Activated CD4-positive, alpha-beta T cell treated with anti-CD3 and anti-CD28 coated beads, Interleukin-2, amount 10 ng/mL, durations not matched to agents 7 days and 5 days (primary cell): ENCODE measurements at regions not wholly inside any gene's neighbourhood (a gene's known extent, or its start where the extent isn't known, plus 50 kb on each side); places are given as distances from the start of the nearest gene placed in this dataset.
A peak's percentile ranks its signal among the peaks of the same experiment; 100 is the strongest.

Experiments used
- CTCF ChIA-PET: fragments of 350-600 bp; sonication (Branson Sonifier 250); formaldehyde crosslinking; loops from one replicate; lab custom pipeline; 2021; ENCODE audit warnings: antibody characterized with exemption; lab: Charles Lee
- POLR2A ChIA-PET: fragments of 350-600 bp; sonication (Branson Sonifier 250); formaldehyde crosslinking; loops from one replicate; lab custom pipeline; 2021; ENCODE audit warnings: antibody characterized with exemption; lab: Charles Lee
- DNase-seq: peaks from one replicate; pipeline ENCODE4 v3.0.0-alpha.2; 2020
- H3K27ac Mint-ChIP-seq: one replicate; pipeline ENCODE4 v1.8.0; 2021; ENCODE audit warnings: mild to moderate bottlenecking, moderate library complexity, mixed read lengths
- H3K27me3 Mint-ChIP-seq: one replicate; pipeline ENCODE4 v1.8.0; 2021; ENCODE audit warnings: mixed read lengths
- H3K36me3 Mint-ChIP-seq: one replicate; pipeline ENCODE4 v1.8.0; 2021; ENCODE audit warnings: low read depth, mixed read lengths
- H3K4me1 Mint-ChIP-seq: one replicate; pipeline ENCODE4 v1.8.0; 2021; ENCODE audit warnings: mixed read lengths
- H3K4me3 Mint-ChIP-seq: one replicate; pipeline ENCODE4 v1.8.0; 2021; ENCODE audit warnings: mild to moderate bottlenecking, moderate library complexity, mixed read lengths
- H3K9me3 Mint-ChIP-seq: one replicate; pipeline ENCODE4 v1.8.0; 2021; ENCODE audit warnings: mixed read lengths

- peak; percentile 12 for DNase-seq
- Mint-ChIP-seq H3K4me1 (peaks cover 11% of the 10 kb centered on the region), H3K4me3 (peak overlapping the region; percentile 67), H3K27ac (no peak overlapping the region), H3K27me3 (peaks cover 68% of the 10 kb centered on the region), H3K9me3 (no peaks in the 10 kb centered on the region), H3K36me3 (no peaks in the 10 kb centered on the region)
- ChIA-PET POLR2A (no interaction called here), CTCF (no interaction called here)
Measured at GRCh38 chr6:27091661-27092315, 155.7 kb upstream of the PRSS16 start.

GRCh38 chr6:27092316-27092692 is 155.2 kb upstream of the PRSS16 start:
- peak overlapping the region; percentile 67 for H3K4me3 Mint-ChIP-seq
- DNase-seq: no peak
- peaks cover 16% of the 10 kb centered on the region for H3K4me1 Mint-ChIP-seq
- POLR2A ChIA-PET: no interaction called here
- H3K27ac Mint-ChIP-seq: no peak overlapping the region
- CTCF ChIA-PET: interaction anchor here (1.0 kb wide), 1 partner anchor 492 kb away, joined by 3 read pairs; no protein-coding TSS in a partner anchor
- H3K9me3 Mint-ChIP-seq: no peaks in the 10 kb centered on the region
- peaks cover 68% of the 10 kb centered on the region for H3K27me3 Mint-ChIP-seq
- peaks cover 3% of the 10 kb centered on the region for H3K36me3 Mint-ChIP-seq

- peaks cover 6% of the 10 kb centered on the region for H3K36me3 Mint-ChIP-seq
- peaks cover 21% of the 10 kb centered on the region for H3K4me1 Mint-ChIP-seq
- H3K4me3 Mint-ChIP-seq: no peak overlapping the region
- no peak for DNase-seq
- H3K9me3 Mint-ChIP-seq: no peaks in the 10 kb centered on the region
- no peak overlapping the region for H3K27ac Mint-ChIP-seq
- CTCF ChIA-PET: no interaction called here
- peaks cover 60% of the 10 kb centered on the region for H3K27me3 Mint-ChIP-seq
- POLR2A ChIA-PET: no interaction called here
Measured at GRCh38 chr6:27095914-27096313, 151.6 kb upstream of the PRSS16 start.

GRCh38 chr6:27096834-27097511 is 150.5 kb upstream of the PRSS16 start:
- Mint-ChIP-seq H3K36me3 (peaks cover 6% of the 10 kb centered on the region), H3K27ac (no peak overlapping the region), H3K27me3 (peaks cover 53% of the 10 kb centered on the region), H3K4me1 (peaks cover 17% of the 10 kb centered on the region), H3K4me3 (peak overlapping the region; percentile 67), H3K9me3 (no peaks in the 10 kb centered on the region)
- DNase-seq: peak; percentile 17
- ChIA-PET POLR2A (no interaction called here), CTCF (interaction anchor here (0.6 kb wide), 1 partner anchor 821 kb away, joined by 3 read pairs; no protein-coding TSS in a partner anchor)

- CTCF ChIA-PET: no interaction called here
- H3K9me3 Mint-ChIP-seq: no peaks in the 10 kb centered on the region
- DNase-seq: no peak
- no peak overlapping the region for H3K27ac Mint-ChIP-seq
- H3K36me3 Mint-ChIP-seq: peaks cover 6% of the 10 kb centered on the region
- POLR2A ChIA-PET: no interaction called here
- peaks cover 37% of the 10 kb centered on the region for H3K27me3 Mint-ChIP-seq
- no peak overlapping the region for H3K4me3 Mint-ChIP-seq
- peaks cover 13% of the 10 kb centered on the region for H3K4me1 Mint-ChIP-seq
Measured at GRCh38 chr6:27098956-27099355, 148.5 kb upstream of the PRSS16 start.

- Mint-ChIP-seq H3K27me3 (peaks cover 28% of the 10 kb centered on the region), H3K4me1 (peaks cover 13% of the 10 kb centered on the region), H3K9me3 (no peaks in the 10 kb centered on the region), H3K36me3 (peaks cover 6% of the 10 kb centered on the region), H3K27ac (no peak overlapping the region), H3K4me3 (no peak overlapping the region)
- ChIA-PET POLR2A (no interaction called here), CTCF (no interaction called here)
- DNase-seq: no peak
Measured at GRCh38 chr6:27100921-27101320, 146.6 kb upstream of the PRSS16 start.

- peaks cover 9% of the 10 kb centered on the region for H3K4me1 Mint-ChIP-seq
- no peak overlapping the region for H3K27ac Mint-ChIP-seq
- peaks cover 20% of the 10 kb centered on the region for H3K27me3 Mint-ChIP-seq
- DNase-seq: no peak
- H3K4me3 Mint-ChIP-seq: no peak overlapping the region
- ChIA-PET POLR2A (no interaction called here), CTCF (no interaction called here)
- peaks cover 6% of the 10 kb centered on the region for H3K36me3 Mint-ChIP-seq
- no peaks in the 10 kb centered on the region for H3K9me3 Mint-ChIP-seq
Measured at GRCh38 chr6:27101824-27102223, 145.7 kb upstream of the PRSS16 start.

- H3K4me1 Mint-ChIP-seq: no peaks in the 10 kb centered on the region
- H3K27ac Mint-ChIP-seq: no peak overlapping the region
- H3K36me3 Mint-ChIP-seq: no peaks in the 10 kb centered on the region
- H3K27me3 Mint-ChIP-seq: peaks cover 8% of the 10 kb centered on the region
- DNase-seq: no peak
- CTCF ChIA-PET: no interaction called here
- POLR2A ChIA-PET: no interaction called here
- no peak overlapping the region for H3K4me3 Mint-ChIP-seq
- H3K9me3 Mint-ChIP-seq: no peaks in the 10 kb centered on the region
Measured at GRCh38 chr6:27106382-27106781, 141.1 kb upstream of the PRSS16 start.

- peaks cover 4% of the 10 kb centered on the region for H3K36me3 Mint-ChIP-seq
- no peaks in the 10 kb centered on the region for H3K4me1 Mint-ChIP-seq
- H3K27me3 Mint-ChIP-seq: peaks cover 10% of the 10 kb centered on the region
- no peak for DNase-seq
- no peak overlapping the region for H3K27ac Mint-ChIP-seq
- ChIA-PET CTCF (no interaction called here), POLR2A (no interaction called here)
- peaks cover 12% of the 10 kb centered on the region for H3K9me3 Mint-ChIP-seq
- no peak overlapping the region for H3K4me3 Mint-ChIP-seq
Measured at GRCh38 chr6:27111743-27112142, 135.8 kb upstream of the PRSS16 start.

- CTCF ChIA-PET: interaction anchor here (0.8 to 1.4 kb wide), 2 partner anchors 14 to 518 kb away, joined by 3 read pairs; no protein-coding TSS in a partner anchor
Measured at GRCh38 chr6:27112974-27113373, 134.5 kb upstream of the PRSS16 start.

GRCh38 chr6:27119329-27119728 is 128.2 kb upstream of the PRSS16 start:
- ChIA-PET CTCF (interaction anchor here (0.6 to 0.7 kb wide), 2 partner anchors 8 to 58 kb away, joined by 3 to 6 read pairs; no protein-coding TSS in a partner anchor), POLR2A (no interaction called here)
- peaks cover 11% of the 10 kb centered on the region for H3K36me3 Mint-ChIP-seq
- H3K4me3 Mint-ChIP-seq: no peak overlapping the region
- no peak overlapping the region for H3K27ac Mint-ChIP-seq
- no peaks in the 10 kb centered on the region for H3K9me3 Mint-ChIP-seq
- H3K4me1 Mint-ChIP-seq: peaks cover 19% of the 10 kb centered on the region
- DNase-seq: no peak
- H3K27me3 Mint-ChIP-seq: peaks cover 1% of the 10 kb centered on the region

More at GRCh38 chr6:27112974-27113373, 134.5 kb upstream of the PRSS16 start:
- H3K4me3 Mint-ChIP-seq: no peak overlapping the region
- H3K4me1 Mint-ChIP-seq: no peaks in the 10 kb centered on the region
- peaks cover 12% of the 10 kb centered on the region for H3K9me3 Mint-ChIP-seq
- peaks cover 10% of the 10 kb centered on the region for H3K27me3 Mint-ChIP-seq
- no peak overlapping the region for H3K27ac Mint-ChIP-seq
- POLR2A ChIA-PET: no interaction called here
- H3K36me3 Mint-ChIP-seq: peaks cover 4% of the 10 kb centered on the region
- DNase-seq: no peak

- Mint-ChIP-seq H3K4me3 (no peak overlapping the region), H3K4me1 (peaks cover 20% of the 10 kb centered on the region), H3K36me3 (peaks cover 11% of the 10 kb centered on the region), H3K27ac (no peak overlapping the region), H3K9me3 (no peaks in the 10 kb centered on the region), H3K27me3 (peaks cover 1% of the 10 kb centered on the region)
- DNase-seq: no peak
- POLR2A ChIA-PET: no interaction called here
- CTCF ChIA-PET: interaction anchor here (0.7 kb wide), 1 partner anchor 57 kb away, joined by 6 read pairs; no protein-coding TSS in a partner anchor
Measured at GRCh38 chr6:27119761-27120160, 127.7 kb upstream of the PRSS16 start.

GRCh38 chr6:27121640-27122039 is 125.9 kb upstream of the PRSS16 start:
- Mint-ChIP-seq H3K27ac (no peak overlapping the region), H3K4me3 (no peak overlapping the region), H3K4me1 (peaks cover 27% of the 10 kb centered on the region), H3K9me3 (no peaks in the 10 kb centered on the region), H3K36me3 (peaks cover 11% of the 10 kb centered on the region), H3K27me3 (peaks cover 1% of the 10 kb centered on the region)
- POLR2A ChIA-PET: no interaction called here
- no peak for DNase-seq
- CTCF ChIA-PET: interaction anchor here (0.9 kb wide), 1 partner anchor 55 kb away, joined by 4 read pairs; no protein-coding TSS in a partner anchor
